Neural cell (in vitro differentiated cells): ENCODE measurements at regions not wholly inside any gene's neighbourhood (a gene's known extent, or its start where the extent isn't known, plus 50 kb on each side); places are given as distances from the start of the nearest gene placed in this dataset.

Experiments used
- H2AFZ ChIP-seq: fragments of 200-600, 300-800 bp; sonication (generic), shearing (Covaris generic); 2 replicates; pipeline ENCODE4 v1.6.0; 2014; ENCODE audit warnings: low read depth, mild to moderate bottlenecking, antibody characterized with exemption, low read length, moderate library complexity
- H3F3A ChIP-seq: fragments of 200-600 bp; shearing (Covaris generic); 2 replicates; pipeline ENCODE4 v1.6.1; 2016; ENCODE audit warnings: mild to moderate bottlenecking, moderate library complexity, mixed read lengths, antibody characterized with exemption, low read length; ENCODE audit not compliant: insufficient read depth, poor library complexity, severe bottlenecking
- H3K27ac ChIP-seq: fragments of 200-600, 300-800 bp; sonication (generic), shearing (Covaris generic); 2 replicates; pipeline ENCODE4 v1.5.1; 2014; ENCODE audit warnings: mild to moderate bottlenecking, low read length, moderate library complexity
- H3K27me3 ChIP-seq: fragments of 300-800, 200-600 bp; sonication (generic), shearing (Covaris generic); 2 replicates; pipeline ENCODE4 v1.6.0; 2014; ENCODE audit warnings: mild to moderate bottlenecking, low read depth, low read length, moderate library complexity; ENCODE audit not compliant: insufficient read depth
- H3K36me3 ChIP-seq: fragments of 300-800, 200-600 bp; sonication (generic), shearing (Covaris generic); 2 replicates; pipeline ENCODE4 v1.5.1; 2014; ENCODE audit warnings: mild to moderate bottlenecking, antibody characterized with exemption, low read length, moderate library complexity; ENCODE audit not compliant: insufficient read depth
- H3K4me2 ChIP-seq: fragments of 300-800, 200-600 bp; sonication (generic), shearing (Covaris generic); 2 replicates; pipeline ENCODE4 v1.6.0; 2014; ENCODE audit warnings: mild to moderate bottlenecking, low read length
- H3K4me3 ChIP-seq: fragments of 300-800, 200-600 bp; sonication (generic), shearing (Covaris generic); 2 replicates; pipeline ENCODE4 v1.5.1; 2014; ENCODE audit warnings: mild to moderate bottlenecking, low read length, moderate library complexity
- H3K79me2 ChIP-seq: fragments of 200-600 bp; shearing (Covaris generic); replicated peaks from 2 replicates; pipeline ENCODE4 v1.6.0; 2014; ENCODE audit warnings: mild to moderate bottlenecking, low read length, moderate library complexity; ENCODE audit not compliant: insufficient read depth
- H3K9ac ChIP-seq: fragments of 300-800, 200-600 bp; sonication (generic), shearing (Covaris generic); 2 replicates; pipeline ENCODE4 v1.6.1; 2016; ENCODE audit warnings: mild to moderate bottlenecking, low read length, mixed read lengths
- H3K9me2 ChIP-seq: fragments of 200-600 bp; shearing (Covaris generic); 2 replicates; pipeline ENCODE4 v1.6.1; 2016; ENCODE audit warnings: mild to moderate bottlenecking, low read length, mixed read lengths; ENCODE audit not compliant: insufficient read depth
- H3K9me3 ChIP-seq: fragments of 200-600, 300-800 bp; sonication (generic), shearing (Covaris generic); 2 replicates; pipeline ENCODE4 v1.6.1; 2016; ENCODE audit warnings: mild to moderate bottlenecking, mixed run types, low read length, moderate library complexity, mixed read lengths
- H4K20me1 ChIP-seq: fragments of 200-600 bp; shearing (Covaris generic); 2 replicates; pipeline ENCODE4 v1.6.1; 2016; ENCODE audit warnings: mild to moderate bottlenecking, mixed run types; ENCODE audit not compliant: insufficient read depth
- EP300 ChIP-seq: fragments of 450-650 bp; conservative IDR thresholded peaks from 2 replicates; pipeline ENCODE4 v1.6.1; 2014; ENCODE audit warnings: antibody characterized with exemption, mild to moderate bottlenecking, moderate library complexity; ENCODE audit not compliant: poor library complexity, severe bottlenecking
- EZH2 ChIP-seq: fragments of 200-600, 300-800 bp; shearing (Covaris generic), sonication (generic); IDR thresholded peaks from 2 replicates; pipeline ENCODE4 v1.6.1; 2014; ENCODE audit warnings: antibody characterized with exemption, low read length, borderline replicate concordance, mild to moderate bottlenecking; ENCODE audit not compliant: insufficient read depth, poor library complexity, severe bottlenecking
- MXI1 ChIP-seq: fragments of 450-650 bp; conservative IDR thresholded peaks from 2 replicates; pipeline ENCODE4 v1.6.1; 2014; ENCODE audit warnings: antibody characterized with exemption, mild to moderate bottlenecking; ENCODE audit not compliant: poor library complexity, severe bottlenecking
- POLR2AphosphoS5 ChIP-seq: IDR thresholded peaks from 2 replicates; pipeline ENCODE4 v1.6.1; 2012
- RAD21 ChIP-seq: fragments of 450-650 bp; conservative IDR thresholded peaks from 2 replicates; pipeline ENCODE4 v1.6.1; 2014; ENCODE audit warnings: antibody characterized with exemption, mild to moderate bottlenecking, moderate library complexity
- SMC3 ChIP-seq: fragments of 450-650 bp; conservative IDR thresholded peaks from 2 replicates; pipeline ENCODE4 v1.6.1; 2014; ENCODE audit warnings: antibody characterized with exemption, mild to moderate bottlenecking, moderate library complexity; ENCODE audit not compliant: poor library complexity
- TAF1 ChIP-seq: IDR thresholded peaks from 2 replicates; pipeline ENCODE4 v1.6.1; 2012; ENCODE audit warnings: low read depth
- TF ChIP-seq, protein P1 (sequence below): fragments of 450-650 bp; IDR thresholded peaks from 2 replicates; pipeline ENCODE4 v1.5.1; 2014; ENCODE audit warnings: antibody characterized with exemption, mild to moderate bottlenecking, moderate library complexity; ENCODE audit not compliant: poor library complexity, severe bottlenecking
- TF ChIP-seq, protein P2 (sequence below): IDR thresholded peaks from 2 replicates; pipeline ENCODE4 v1.6.1; 2012; ENCODE audit warnings: borderline replicate concordance

DNA sequence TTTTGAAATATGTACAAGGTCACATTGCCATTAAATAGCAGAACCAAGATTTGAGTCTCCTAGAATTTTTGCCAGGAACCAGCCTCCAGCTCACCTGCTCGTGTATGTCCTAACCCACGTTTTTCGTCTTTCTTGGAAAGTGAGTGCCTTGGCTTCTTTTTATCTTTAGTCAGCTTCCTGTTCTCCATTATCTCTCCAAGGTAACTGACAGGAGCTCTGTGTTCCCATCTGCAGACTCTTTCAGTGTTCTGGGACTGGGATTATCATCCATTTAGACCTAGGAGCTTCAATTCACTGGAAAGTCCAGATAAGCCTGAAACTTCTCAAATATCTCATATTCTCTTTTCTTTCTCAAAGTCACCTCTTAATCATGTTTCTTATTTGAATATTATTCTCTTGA is 193.7 kb downstream of the ZIC5 start:
- Histone ChIP-seq H3K9ac (no peak overlapping the region), H3K27me3 (no peaks in the 10 kb centered on the region), H4K20me1 (no peaks in the 10 kb centered on the region), H3K4me3 (no peak overlapping the region), H3K36me3 (no peaks in the 10 kb centered on the region), H3K9me3 (no peaks in the 10 kb centered on the region), H3F3A (no peaks in the 10 kb centered on the region), H3K79me2 (no peaks in the 10 kb centered on the region), H2AFZ (no peak overlapping the region), H3K9me2 (no peaks in the 10 kb centered on the region), H3K27ac (no peak overlapping the region), H3K4me2 (no peak overlapping the region)
- TF ChIP-seq EP300 (no peak), SMC3 (no peak)
- TF ChIP-seq, protein P1, sequence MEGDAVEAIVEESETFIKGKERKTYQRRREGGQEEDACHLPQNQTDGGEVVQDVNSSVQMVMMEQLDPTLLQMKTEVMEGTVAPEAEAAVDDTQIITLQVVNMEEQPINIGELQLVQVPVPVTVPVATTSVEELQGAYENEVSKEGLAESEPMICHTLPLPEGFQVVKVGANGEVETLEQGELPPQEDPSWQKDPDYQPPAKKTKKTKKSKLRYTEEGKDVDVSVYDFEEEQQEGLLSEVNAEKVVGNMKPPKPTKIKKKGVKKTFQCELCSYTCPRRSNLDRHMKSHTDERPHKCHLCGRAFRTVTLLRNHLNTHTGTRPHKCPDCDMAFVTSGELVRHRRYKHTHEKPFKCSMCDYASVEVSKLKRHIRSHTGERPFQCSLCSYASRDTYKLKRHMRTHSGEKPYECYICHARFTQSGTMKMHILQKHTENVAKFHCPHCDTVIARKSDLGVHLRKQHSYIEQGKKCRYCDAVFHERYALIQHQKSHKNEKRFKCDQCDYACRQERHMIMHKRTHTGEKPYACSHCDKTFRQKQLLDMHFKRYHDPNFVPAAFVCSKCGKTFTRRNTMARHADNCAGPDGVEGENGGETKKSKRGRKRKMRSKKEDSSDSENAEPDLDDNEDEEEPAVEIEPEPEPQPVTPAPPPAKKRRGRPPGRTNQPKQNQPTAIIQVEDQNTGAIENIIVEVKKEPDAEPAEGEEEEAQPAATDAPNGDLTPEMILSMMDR = no peak

DNA sequence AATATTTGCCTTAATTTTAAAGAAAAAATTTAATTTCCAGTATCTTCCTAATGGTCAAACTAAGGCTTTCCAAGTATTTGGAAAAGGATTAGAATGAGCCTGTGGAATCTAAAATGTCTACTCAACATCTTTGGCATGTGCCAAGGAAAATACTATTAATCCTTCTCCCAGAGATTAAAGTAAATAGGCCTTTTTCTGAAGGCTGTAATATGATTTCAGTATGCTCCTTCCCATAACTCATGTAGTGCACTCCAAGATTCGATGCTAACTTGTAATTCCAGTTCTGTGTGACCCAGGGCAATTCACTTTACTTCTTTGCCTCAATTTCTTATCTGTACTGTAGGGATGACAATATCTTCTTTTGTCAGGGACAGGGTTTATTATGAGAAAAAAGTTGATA is 196.9 kb downstream of the ZIC5 start:
- H4K20me1 ChIP-seq = no peaks in the 10 kb centered on the region
- H3K27ac ChIP-seq = no peak overlapping the region
- no peaks in the 10 kb centered on the region for H3K36me3 ChIP-seq
- H3K9me2 ChIP-seq = no peaks in the 10 kb centered on the region
- no peaks in the 10 kb centered on the region for H3F3A ChIP-seq
- H3K4me3 ChIP-seq = no peak overlapping the region
- H3K27me3 ChIP-seq = no peaks in the 10 kb centered on the region
- no peak overlapping the region for H3K4me2 ChIP-seq
- no peak overlapping the region for H2AFZ ChIP-seq
- H3K9ac ChIP-seq = no peak overlapping the region
- TF ChIP-seq, protein P2, sequence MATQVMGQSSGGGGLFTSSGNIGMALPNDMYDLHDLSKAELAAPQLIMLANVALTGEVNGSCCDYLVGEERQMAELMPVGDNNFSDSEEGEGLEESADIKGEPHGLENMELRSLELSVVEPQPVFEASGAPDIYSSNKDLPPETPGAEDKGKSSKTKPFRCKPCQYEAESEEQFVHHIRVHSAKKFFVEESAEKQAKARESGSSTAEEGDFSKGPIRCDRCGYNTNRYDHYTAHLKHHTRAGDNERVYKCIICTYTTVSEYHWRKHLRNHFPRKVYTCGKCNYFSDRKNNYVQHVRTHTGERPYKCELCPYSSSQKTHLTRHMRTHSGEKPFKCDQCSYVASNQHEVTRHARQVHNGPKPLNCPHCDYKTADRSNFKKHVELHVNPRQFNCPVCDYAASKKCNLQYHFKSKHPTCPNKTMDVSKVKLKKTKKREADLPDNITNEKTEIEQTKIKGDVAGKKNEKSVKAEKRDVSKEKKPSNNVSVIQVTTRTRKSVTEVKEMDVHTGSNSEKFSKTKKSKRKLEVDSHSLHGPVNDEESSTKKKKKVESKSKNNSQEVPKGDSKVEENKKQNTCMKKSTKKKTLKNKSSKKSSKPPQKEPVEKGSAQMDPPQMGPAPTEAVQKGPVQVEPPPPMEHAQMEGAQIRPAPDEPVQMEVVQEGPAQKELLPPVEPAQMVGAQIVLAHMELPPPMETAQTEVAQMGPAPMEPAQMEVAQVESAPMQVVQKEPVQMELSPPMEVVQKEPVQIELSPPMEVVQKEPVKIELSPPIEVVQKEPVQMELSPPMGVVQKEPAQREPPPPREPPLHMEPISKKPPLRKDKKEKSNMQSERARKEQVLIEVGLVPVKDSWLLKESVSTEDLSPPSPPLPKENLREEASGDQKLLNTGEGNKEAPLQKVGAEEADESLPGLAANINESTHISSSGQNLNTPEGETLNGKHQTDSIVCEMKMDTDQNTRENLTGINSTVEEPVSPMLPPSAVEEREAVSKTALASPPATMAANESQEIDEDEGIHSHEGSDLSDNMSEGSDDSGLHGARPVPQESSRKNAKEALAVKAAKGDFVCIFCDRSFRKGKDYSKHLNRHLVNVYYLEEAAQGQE = no peak
- TF ChIP-seq, protein P1 = no peak
- TF ChIP-seq EP300 (no peak), SMC3 (no peak), RAD21 (no peak), EZH2 (no peak), MXI1 (no peak), TAF1 (no peak), POLR2AphosphoS5 (no peak)
- no peaks in the 10 kb centered on the region for H3K79me2 ChIP-seq
- H3K9me3 ChIP-seq = no peaks in the 10 kb centered on the region
